Thymus (tissue), 11 donors: ENCODE measurements at regions not wholly inside any gene's neighbourhood (a gene's known extent, or its start where the extent isn't known, plus 50 kb on each side); places are given as distances from the start of the nearest gene placed in this dataset.

Experiments
- DNase-seq, 9 donors: peaks; one replicate each; pipeline ENCODE4 v3.0.0-alpha.2; 2013; ENCODE audit warnings: low spot score in 9 of 9, low read depth in 6 of 9, missing footprints in 1 of 9
- H3K27ac ChIP-seq, 2 donors: one replicate each; pipeline ENCODE4 v1.5.1; 2013; ENCODE audit warnings: control low read depth in 1 of 2, low read depth in 1 of 2, low read length in 1 of 2, mild to moderate bottlenecking in 1 of 2, moderate library complexity in 1 of 2
- H3K27me3 ChIP-seq, 2 donors: one replicate each; pipeline ENCODE4 v1.5.1; 2013; ENCODE audit warnings: low read length in 1 of 2; ENCODE audit not compliant: control insufficient read depth in 2 of 2, insufficient read depth in 1 of 2
- H3K36me3 ChIP-seq, 2 donors: one replicate each; pipeline ENCODE4 v1.5.1; 2013; ENCODE audit warnings: low read length in 1 of 2, mild to moderate bottlenecking in 1 of 2, moderate library complexity in 1 of 2; ENCODE audit not compliant: control insufficient read depth in 2 of 2, insufficient read depth in 2 of 2
- H3K4me1 ChIP-seq, 2 donors: one replicate each; pipeline ENCODE4 v1.5.1; 2013; ENCODE audit warnings: low read length in 2 of 2; ENCODE audit not compliant: control insufficient read depth in 2 of 2, insufficient read depth in 2 of 2
- H3K4me3 ChIP-seq, 2 donors: one replicate each; pipeline ENCODE4 v1.5.1; 2013; ENCODE audit warnings: low read length in 2 of 2, control low read depth in 1 of 2, mild to moderate bottlenecking in 1 of 2
- H3K9me3 ChIP-seq, 2 donors: one replicate each; pipeline ENCODE4 v1.5.1; 2013; ENCODE audit warnings: low read length in 1 of 2, mild to moderate bottlenecking in 1 of 2; ENCODE audit not compliant: control insufficient read depth in 2 of 2, insufficient read depth in 1 of 2
- WGBS: extraction: QIAGEN DNeasy Blood & Tissue Kit; methylation state at CpG from one replicate; pipeline ENCODE4 v1.1.7; 2013; 5-methylcytosine and 5-hydroxymethylcytosine counted together
- donor health status: healthy.

DNA sequence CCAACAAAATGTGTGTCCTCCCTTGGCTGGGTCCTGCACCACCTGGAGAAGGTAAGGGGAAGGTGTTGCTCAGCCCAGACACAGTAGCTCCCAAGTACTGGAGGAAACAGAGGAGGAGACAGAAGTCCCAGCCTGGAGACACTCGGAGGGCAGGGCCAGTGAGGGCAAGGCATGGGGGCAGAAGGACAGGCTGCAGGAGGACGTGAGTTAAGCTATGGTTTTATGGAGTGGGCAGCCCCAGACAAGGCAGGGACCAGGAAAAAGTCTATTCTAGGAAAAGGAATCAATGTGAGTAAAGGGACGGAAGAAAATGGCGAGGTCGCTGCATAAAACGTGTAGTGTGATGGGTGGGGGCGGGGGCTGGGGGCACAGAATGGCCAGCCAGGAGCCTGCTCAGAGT lies 210.1 kb upstream of the DIO3 start:
- H3K36me3 ChIP-seq, result no peaks in the 10 kb centered on the region
- peaks cover 4 to 12% of the 10 kb centered on the region in 2 donors for H3K9me3 ChIP-seq
- H3K4me3 ChIP-seq, result no peak overlapping the region
- no peaks in the 10 kb centered on the region for H3K27me3 ChIP-seq
- H3K27ac ChIP-seq, result no peak overlapping the region
- H3K4me1 ChIP-seq, result no peaks in the 10 kb centered on the region
- no peak for DNase-seq
- WGBS, result 85% methylated on average over 7 of the region's 7 CpGs

DNA sequence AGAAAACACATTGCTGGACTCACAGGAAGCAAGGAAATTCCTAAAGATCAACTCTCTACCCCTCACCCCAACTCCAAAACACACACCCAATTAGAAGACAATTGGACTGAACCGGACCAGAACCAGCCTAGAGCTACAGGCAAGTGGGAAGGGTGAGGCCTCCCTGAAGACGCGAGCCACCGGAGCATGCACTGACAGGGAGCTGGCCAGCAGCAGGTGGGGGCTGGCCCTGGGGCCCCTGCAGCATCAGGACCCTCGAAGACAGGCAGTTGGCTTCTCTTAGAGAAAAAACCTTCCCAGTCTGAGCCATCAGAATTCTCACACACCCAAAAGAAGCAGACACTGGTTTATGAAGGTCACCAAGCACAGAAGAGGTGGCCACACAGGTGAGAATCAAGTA lies 209.5 kb upstream of the DIO3 start:
- no peaks in the 10 kb centered on the region for H3K27me3 ChIP-seq
- WGBS, result 90% methylated on average over 5 of the region's 5 CpGs
- no peak for DNase-seq
- no peaks in the 10 kb centered on the region for H3K4me1 ChIP-seq
- H3K27ac ChIP-seq, result no peak overlapping the region
- no peak overlapping the region for H3K4me3 ChIP-seq
- no peaks in the 10 kb centered on the region for H3K36me3 ChIP-seq
- peaks cover 4 to 12% of the 10 kb centered on the region in 2 donors for H3K9me3 ChIP-seq

DNA sequence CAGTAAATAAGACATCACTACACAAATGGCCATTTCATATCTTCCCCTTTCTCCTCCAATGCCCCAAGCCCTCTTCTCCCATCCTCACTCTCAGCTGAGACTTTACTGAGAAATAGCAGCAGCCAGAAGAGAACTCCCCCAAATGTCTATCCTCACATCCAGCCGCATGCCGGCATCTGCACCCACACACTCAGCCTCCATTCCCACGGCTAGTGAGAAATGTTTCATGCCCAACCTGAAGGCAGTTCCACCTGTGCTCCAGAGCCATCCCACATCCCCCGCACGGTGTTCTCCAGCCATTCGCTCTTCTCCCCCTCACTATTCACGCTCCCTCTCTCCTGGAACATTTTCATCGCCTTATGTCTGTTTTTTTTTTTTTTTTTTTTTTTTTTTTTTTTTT lies 208.7 kb upstream of the DIO3 start:
- peaks cover 4 to 15% of the 10 kb centered on the region in 2 donors for H3K9me3 ChIP-seq
- DNase-seq, result no peak

DNA sequence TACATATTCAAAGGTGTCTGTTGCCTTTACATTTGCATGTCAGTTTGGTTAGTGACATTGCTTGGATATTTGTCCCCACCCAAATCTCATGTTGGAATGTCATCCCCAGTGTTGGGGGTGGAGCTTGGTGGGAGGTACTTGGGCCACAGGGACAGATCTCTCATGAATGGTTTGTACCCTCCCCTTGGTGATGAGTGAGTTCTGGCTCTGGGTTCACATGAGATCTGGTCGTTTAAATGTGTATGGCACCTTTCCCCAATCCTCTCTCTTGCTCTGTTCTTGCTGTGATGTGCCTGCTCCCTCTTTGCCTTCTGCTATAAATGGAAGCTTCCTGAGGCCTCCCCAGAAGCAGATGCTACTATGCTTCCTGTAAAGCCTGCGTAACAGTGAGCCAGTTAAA lies 207.9 kb upstream of the DIO3 start:
- H3K4me3 ChIP-seq, result no peak overlapping the region
- WGBS, result 85% methylated on average over 2 of the region's 2 CpGs
- H3K9me3 ChIP-seq, result peaks cover 2 to 12% of the 10 kb centered on the region in 2 donors
- no peaks in the 10 kb centered on the region for H3K36me3 ChIP-seq
- DNase-seq, result no peak
- H3K4me1 ChIP-seq, result no peaks in the 10 kb centered on the region
- H3K27me3 ChIP-seq, result no peaks in the 10 kb centered on the region
- H3K27ac ChIP-seq, result no peak overlapping the region

More for the DNA sequence above, 208.7 kb upstream of the DIO3 start:
- no peaks in the 10 kb centered on the region for H3K36me3 ChIP-seq
- H3K27ac ChIP-seq, result no peak overlapping the region
- WGBS, result 99% methylated on average over 8 of the region's 8 CpGs
- no peaks in the 10 kb centered on the region for H3K27me3 ChIP-seq
- no peak overlapping the region for H3K4me3 ChIP-seq
- no peaks in the 10 kb centered on the region for H3K4me1 ChIP-seq

DNA sequence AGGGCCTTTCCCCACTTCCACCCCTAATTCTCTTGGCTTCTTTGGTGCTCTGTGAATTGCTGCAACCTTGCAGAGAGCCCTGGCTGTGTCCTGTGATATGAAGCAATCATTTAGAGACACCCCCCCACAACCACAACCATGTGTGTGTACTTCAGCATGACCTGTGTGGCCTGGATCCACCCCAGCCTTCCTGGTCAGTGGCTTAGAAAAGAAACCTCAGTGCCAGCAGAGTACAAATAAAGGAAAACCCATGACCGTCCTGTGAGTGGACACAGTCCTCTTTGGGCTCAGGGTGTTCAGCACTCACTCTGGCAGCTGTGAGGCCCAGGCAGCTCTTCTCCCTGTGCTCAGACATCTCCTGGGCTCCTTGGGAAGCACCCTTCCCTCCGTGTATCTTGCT lies 206.6 kb upstream of the DIO3 start:
- DNase-seq, result no peak
- WGBS, result 94% methylated on average over 2 of the region's 2 CpGs
- Histone ChIP-seq H3K27ac (no peak overlapping the region), H3K27me3 (peaks cover 0 to 5% of the 10 kb centered on the region in 2 donors), H3K4me3 (no peak overlapping the region), H3K9me3 (peaks cover 1 to 3% of the 10 kb centered on the region in 2 donors), H3K36me3 (no peaks in the 10 kb centered on the region), H3K4me1 (no peaks in the 10 kb centered on the region)

DNA sequence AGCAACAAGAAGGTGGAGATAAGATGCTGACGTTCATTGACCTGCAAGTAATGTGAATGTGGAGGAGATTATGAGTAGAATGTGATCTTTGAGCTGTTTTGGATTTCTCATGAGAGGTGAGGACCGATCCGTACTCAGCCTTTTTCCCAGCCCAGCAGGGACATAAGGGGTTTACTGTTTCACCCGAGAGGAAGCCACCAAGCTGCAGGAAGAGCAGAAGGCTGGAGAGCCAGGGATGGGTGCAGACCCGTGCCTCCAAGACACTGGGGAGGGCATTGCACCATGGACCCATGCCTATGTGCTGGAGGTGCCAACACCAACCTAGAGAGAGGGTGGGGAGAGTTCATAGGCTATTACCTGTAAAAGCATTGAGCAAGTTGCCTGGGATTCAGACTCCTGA lies 206.0 kb upstream of the DIO3 start:
- WGBS, result 94% methylated on average over 5 of the region's 5 CpGs
- H3K27ac ChIP-seq, result no peak overlapping the region
- DNase-seq, result no peak

DNA sequence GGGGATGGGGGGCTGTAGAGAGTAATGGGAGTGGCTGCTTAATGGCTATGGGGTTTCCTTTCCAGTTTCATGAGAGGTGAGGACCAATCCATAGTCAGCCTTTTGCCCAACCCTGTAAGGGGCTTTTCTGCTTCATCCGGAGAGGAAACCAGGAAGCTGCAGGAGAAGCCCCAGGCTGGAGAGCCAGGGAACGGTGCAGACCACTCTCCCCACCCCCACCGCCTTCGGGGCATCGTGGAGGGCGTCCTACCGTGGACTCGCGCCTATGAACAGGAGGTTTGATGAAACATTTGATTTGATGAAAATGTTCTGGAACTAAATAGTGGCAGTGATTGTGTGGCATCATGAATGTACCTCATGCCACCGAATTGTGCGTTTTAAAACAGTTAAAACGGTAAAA lies 204.3 kb upstream of the DIO3 start:
- H3K36me3 ChIP-seq, result no peaks in the 10 kb centered on the region
- H3K4me3 ChIP-seq, result no peak overlapping the region
- peaks cover 0 to 6% of the 10 kb centered on the region in 2 donors for H3K4me1 ChIP-seq
- H3K27ac ChIP-seq, result no peak overlapping the region
- WGBS, result 93% methylated on average over 12 of the region's 12 CpGs
- no peak for DNase-seq
- H3K27me3 ChIP-seq, result peaks cover 0 to 14% of the 10 kb centered on the region in 2 donors
- peaks cover 1 to 3% of the 10 kb centered on the region in 2 donors for H3K9me3 ChIP-seq

More for the DNA sequence above, 206.0 kb upstream of the DIO3 start:
- Histone ChIP-seq H3K36me3 (no peaks in the 10 kb centered on the region), H3K9me3 (peaks cover 1 to 3% of the 10 kb centered on the region in 2 donors), H3K4me3 (no peak overlapping the region), H3K4me1 (peaks cover 0 to 1% of the 10 kb centered on the region in 2 donors), H3K27me3 (peaks cover 0 to 7% of the 10 kb centered on the region in 2 donors)

DNA sequence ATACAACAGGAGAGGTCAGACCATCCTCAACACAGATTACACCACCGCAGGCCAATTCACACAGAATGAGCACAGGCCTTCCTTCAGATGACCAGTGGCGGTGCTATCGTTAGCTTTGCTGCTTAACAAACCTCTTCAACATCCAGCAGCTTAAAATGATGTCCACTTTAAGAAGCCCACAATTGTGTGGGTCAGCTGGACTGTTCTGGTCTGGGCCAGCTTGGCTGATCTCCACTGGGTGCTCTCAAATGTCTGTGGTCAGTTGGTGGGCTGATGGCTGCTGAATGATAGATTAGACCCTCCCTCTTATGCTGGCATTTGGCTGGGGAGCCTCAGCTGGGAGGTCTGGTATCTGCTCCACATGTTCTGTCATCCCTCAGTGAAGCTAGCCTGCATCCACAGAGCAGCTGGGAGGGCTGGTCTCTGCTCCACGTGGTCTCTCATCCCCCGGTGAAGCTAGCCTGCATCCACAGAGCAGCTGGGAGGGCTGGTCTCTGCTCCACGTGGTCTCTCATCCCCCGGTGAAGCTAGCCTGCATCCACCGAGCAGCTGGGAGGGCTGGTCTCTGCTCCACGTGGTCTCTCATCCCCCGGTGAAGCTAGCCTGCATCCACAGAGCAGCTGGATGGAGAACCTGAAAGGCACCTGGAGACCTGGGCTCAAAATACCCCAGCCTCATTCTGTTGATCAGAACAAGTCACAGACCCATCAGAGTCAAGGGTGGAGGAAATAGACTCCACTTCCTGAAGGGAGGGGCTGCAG lies 203.6 kb upstream of the DIO3 start:
- no peak overlapping the region for H3K27ac ChIP-seq
- peaks cover 0 to 6% of the 10 kb centered on the region in 2 donors for H3K4me1 ChIP-seq
- no peak for DNase-seq
- WGBS, result 94% methylated on average over 10 of the region's 10 CpGs
- peaks cover 0 to 14% of the 10 kb centered on the region in 2 donors for H3K27me3 ChIP-seq
- no peaks in the 10 kb centered on the region for H3K36me3 ChIP-seq
- no peak overlapping the region for H3K4me3 ChIP-seq
- H3K9me3 ChIP-seq, result peaks cover 1 to 3% of the 10 kb centered on the region in 2 donors

DNA sequence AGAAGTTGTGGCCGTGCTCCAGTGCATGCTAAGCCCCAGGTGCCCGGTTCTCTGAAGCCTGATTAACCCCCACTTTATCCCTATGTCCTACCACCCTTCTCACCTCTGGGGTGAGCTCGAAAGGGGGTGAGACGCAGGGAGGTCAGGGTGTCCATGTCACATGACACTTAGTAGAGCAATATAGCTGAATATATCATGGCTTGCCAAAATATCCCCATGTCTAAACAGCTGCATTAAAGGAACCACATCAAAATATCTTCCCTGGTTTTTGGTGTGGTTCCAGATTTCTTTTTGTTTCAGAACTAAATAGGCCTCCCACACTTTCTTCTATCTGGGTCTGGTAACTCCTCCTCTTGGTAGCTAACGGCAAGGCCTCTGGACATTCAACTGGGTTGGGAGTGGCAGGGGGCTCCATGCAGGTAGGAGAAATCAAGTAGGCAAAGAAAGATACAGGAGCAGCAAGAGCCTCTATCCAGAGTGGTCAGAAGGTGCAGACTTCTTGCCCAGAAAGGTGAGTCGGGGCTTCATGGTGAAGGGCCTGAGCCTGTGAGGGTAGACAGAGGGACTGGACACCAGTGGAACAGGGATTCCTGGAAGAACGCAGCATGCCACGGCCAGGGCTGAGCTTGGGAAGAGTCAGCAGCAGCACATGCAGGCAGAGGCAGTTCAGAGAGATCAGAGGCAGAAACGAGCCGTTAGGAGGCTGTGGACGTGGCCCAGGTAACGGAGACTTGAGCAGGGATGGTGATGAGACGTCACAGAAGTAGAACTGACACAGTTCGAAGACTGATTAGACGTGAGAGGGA lies 202.8 kb upstream of the DIO3 start:
- 87% methylated on average over 15 of the region's 15 CpGs for WGBS
- Histone ChIP-seq H3K27me3 (peaks cover 0 to 14% of the 10 kb centered on the region in 2 donors), H3K27ac (no peak overlapping the region), H3K4me3 (no peak overlapping the region), H3K9me3 (peaks cover 1 to 3% of the 10 kb centered on the region in 2 donors), H3K36me3 (no peaks in the 10 kb centered on the region), H3K4me1 (peaks cover 0 to 6% of the 10 kb centered on the region in 2 donors)
- DNase-seq, result no peak
